Omental fat pad (tissue), 3 donors: ENCODE measurements at regions not wholly inside any gene's neighbourhood (a gene's known extent, or its start where the extent isn't known, plus 50 kb on each side); places are given as distances from the start of the nearest gene placed in this dataset.

Experiments used
- ATAC-seq: fragments of 150-250 bp; one replicate; pipeline ENCODE4 v1.9.1; 2016; ENCODE audit warnings: mild to moderate bottlenecking, moderate library complexity; ENCODE audit not compliant: low FRiP score
- DNase-seq: peaks from one replicate; pipeline ENCODE4 v3.0.0-alpha.2; 2019; ENCODE audit warnings: low spot score
- TF ChIP-seq, protein P1 (sequence below), 3 donors: fragments of 450-650 bp; IDR thresholded peaks; one replicate each; pipeline ENCODE4 v1.5.1; 2016 to 2017; ENCODE audit warnings: antibody characterized with exemption in 3 of 3, mild to moderate bottlenecking in 3 of 3, moderate library complexity in 2 of 3

DNA sequence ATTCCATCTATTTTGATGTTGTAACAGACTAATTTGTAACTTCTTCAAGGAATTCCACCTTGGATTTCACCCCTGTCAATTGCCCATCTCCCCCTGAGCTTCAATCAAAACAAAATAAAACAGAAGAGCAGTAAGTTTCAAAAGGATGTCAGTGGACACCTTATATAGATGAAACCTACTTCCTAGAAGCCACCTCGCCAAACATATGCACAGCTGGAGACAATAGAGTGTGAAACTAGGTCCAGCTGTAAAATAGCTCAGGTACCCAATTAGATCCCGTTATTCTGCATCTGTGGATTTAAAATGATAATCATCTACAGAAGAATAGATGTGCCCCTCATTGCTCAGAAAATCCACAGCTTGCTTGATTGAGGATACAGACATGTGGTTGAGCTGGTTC, 598.6 kb downstream of the SH2D4B start:
- DNase-seq (no peak), ATAC-seq (no peak)

DNA sequence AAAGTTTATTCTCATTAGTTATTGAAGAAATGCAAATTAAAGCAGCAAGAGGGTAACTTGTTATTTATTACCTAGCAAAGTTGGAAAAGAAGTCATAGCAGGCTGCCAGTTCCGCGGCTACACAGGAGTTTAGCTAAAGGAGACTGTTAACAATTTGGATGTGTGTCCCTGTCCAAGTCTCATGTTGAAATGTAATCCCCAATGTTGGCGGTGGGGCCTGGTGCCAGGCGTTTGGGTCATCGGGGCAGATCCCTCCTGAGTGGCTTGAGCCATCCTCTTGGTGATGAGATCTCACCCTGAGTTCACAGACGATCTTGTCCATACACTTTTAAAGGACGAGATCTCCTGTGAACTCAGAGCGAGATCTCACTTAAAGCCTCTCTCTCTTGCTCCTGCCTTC, 608.3 kb downstream of the SH2D4B start:
- DNase-seq = no peak
- TF ChIP-seq, protein P1, sequence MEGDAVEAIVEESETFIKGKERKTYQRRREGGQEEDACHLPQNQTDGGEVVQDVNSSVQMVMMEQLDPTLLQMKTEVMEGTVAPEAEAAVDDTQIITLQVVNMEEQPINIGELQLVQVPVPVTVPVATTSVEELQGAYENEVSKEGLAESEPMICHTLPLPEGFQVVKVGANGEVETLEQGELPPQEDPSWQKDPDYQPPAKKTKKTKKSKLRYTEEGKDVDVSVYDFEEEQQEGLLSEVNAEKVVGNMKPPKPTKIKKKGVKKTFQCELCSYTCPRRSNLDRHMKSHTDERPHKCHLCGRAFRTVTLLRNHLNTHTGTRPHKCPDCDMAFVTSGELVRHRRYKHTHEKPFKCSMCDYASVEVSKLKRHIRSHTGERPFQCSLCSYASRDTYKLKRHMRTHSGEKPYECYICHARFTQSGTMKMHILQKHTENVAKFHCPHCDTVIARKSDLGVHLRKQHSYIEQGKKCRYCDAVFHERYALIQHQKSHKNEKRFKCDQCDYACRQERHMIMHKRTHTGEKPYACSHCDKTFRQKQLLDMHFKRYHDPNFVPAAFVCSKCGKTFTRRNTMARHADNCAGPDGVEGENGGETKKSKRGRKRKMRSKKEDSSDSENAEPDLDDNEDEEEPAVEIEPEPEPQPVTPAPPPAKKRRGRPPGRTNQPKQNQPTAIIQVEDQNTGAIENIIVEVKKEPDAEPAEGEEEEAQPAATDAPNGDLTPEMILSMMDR (IDR thresholded peaks at IDR 0.05) = no peak
- no peak for ATAC-seq

More for the DNA sequence above, 598.6 kb downstream of the SH2D4B start:
- TF ChIP-seq, protein P1 (IDR thresholded peaks at IDR 0.05) = no peak

- TF ChIP-seq, protein P1 (IDR thresholded peaks at IDR 0.05) = no peak
- no peak for ATAC-seq
- no peak for DNase-seq
Measured at GRCh38 chr10:81146436-81146835, 608.7 kb downstream of the SH2D4B start.

- ATAC-seq = no peak
- DNase-seq = no peak
- TF ChIP-seq, protein P1 (IDR thresholded peaks at IDR 0.05) = no peak
Measured at GRCh38 chr10:81152656-81153055, 615.0 kb downstream of the SH2D4B start.

DNA sequence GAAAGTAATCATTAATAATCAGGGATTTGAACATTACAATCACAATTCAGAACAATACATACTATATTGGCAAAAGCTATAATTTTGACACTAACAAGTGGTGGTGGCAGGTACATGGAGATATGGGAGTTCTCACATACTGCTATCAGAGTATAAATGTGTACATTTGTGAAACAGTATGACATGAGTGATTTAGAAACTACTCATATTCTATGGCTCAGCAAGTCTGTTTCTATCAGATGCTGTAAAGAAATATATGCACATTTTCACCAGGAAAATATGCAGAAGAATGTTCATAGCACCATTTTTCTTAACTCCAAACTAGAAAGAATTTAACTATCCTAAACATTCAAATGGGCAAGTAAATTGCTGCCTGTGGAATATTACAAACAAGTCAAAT, 620.0 kb downstream of the SH2D4B start:
- DNase-seq (no peak), ATAC-seq (no peak)
- TF ChIP-seq, protein P1 (IDR thresholded peaks at IDR 0.05) = no peak

DNA sequence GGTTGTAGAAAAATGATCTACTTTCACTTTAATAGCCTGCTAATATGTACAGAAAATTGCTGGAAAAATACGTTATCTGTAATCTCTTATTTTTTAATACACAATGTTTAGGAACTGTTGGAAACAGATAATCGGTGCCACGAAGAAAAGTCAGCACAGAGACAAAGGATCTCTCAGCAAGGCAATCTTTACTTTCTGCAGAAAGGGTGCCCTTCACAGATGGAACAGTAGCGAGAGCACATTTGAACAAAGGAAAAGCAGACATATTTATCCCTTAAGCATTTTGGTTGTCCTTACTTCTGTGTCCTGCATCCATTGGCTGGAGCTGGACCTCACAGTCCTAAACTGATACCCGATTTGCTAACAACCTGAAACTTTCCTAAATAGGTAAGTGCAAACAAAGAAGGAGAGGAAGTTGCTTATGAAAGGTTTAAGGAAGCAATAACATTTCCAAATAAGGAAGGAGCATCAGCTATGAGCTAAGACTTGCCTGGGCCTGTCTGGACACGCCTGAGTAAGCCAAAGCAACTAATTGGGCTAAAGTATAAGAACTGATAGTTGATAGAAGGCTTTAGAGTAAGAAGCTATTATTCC, 640.0 kb downstream of the SH2D4B start:
- no peak for ATAC-seq
- TF ChIP-seq, protein P1 (IDR thresholded peaks at IDR 0.05) = no peak
- no peak for DNase-seq

GRCh38 chr10:81179324-81179723, 641.6 kb downstream of the SH2D4B start:
- TF ChIP-seq, protein P1 (IDR thresholded peaks at IDR 0.05) = no peak
- DNase-seq = no peak
- no peak for ATAC-seq
